HG02588 (cell line): ENCODE measurements at regions not wholly inside any gene's neighbourhood (a gene's known extent, or its start where the extent isn't known, plus 50 kb on each side); places are given as distances from the start of the nearest gene placed in this dataset.

ENCODE experiments used
- ATAC-seq: cut with Tn5 transposase; IDR thresholded peaks from one replicate; pipeline ENCODE4 v1.9.1; 2021; ENCODE audit warnings: mild to moderate bottlenecking, moderate library complexity; ENCODE audit not compliant: unreplicated experiment

GRCh38 chr2:129759472-129760010 lies 219.9 kb upstream of the RAB6C start:
- no peak for ATAC-seq

- ATAC-seq: no peak
Observed at GRCh38 chr2:129760669-129761068, 218.8 kb upstream of the RAB6C start.

- ATAC-seq: no peak
Observed at GRCh38 chr2:129761569-129762021, 217.9 kb upstream of the RAB6C start.

DNA sequence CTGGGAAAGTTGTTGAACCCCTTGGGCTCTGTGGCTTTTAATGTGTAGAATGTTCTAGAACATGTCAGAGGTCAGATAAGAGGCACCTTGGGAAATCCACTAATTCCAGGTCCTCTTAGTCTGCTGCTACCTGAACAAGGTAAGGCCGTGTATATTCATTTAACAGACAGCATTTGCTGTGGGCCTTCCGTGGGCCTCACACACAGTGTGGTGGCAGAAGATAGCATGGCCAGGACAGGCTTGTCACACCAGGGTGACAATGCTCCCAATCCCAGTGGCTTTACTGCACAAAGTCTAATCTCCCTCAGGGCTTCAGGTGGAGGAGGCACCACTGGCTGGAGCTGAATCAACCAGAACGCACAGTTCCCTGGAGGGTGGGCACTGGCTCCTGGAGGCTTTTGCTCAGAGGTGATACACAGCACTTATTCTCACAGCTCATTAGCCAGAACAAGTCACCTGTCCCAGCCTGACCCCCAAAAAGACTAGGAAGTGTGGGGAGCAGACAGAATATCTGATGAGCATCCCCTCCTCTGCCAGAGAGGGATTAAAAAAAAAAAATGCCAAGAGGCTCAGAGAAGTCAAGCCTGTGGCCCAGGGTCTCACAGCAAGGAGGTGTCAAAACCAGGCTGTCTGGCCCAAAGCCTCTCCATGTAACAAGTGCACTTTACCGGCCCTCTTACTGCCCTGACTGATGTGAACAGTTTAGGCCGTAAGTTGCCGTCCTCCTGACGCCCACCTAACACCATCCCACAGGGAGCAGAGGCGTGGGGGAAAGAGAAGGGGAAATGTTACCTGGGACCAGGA lies 216.9 kb upstream of the RAB6C start:
- no peak for ATAC-seq

DNA sequence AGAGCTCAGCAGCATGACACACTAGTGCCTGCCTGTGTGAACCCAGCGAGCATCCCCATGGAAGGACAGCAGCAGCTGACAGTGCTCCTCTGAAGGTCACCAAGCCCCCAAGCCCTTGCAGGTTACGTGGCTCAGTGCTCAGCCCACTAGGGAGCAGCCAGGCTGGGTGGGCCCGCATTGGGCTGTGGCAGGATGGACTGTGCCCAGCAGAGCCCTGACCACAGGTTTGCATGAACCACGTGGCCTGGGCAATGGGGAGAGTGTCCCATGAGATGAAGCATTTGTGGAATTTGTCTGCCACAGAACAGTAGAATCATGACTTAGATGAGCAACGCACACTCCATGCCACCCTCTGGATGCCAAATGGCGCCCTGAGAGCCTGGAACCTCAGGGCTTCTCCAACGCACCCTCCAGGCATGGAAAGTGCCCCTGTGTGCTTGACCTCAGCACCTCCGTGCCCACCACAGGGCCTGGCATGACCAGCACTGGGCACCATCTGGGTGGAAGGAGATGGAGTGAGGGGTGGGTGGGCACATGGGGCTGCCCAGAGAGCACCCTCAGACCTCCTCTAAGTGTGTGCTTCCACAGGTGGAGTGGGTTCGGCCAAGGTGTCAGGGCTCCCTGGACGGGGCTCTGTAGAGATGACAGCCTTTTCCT lies 216.1 kb upstream of the RAB6C start:
- ATAC-seq: no peak

DNA sequence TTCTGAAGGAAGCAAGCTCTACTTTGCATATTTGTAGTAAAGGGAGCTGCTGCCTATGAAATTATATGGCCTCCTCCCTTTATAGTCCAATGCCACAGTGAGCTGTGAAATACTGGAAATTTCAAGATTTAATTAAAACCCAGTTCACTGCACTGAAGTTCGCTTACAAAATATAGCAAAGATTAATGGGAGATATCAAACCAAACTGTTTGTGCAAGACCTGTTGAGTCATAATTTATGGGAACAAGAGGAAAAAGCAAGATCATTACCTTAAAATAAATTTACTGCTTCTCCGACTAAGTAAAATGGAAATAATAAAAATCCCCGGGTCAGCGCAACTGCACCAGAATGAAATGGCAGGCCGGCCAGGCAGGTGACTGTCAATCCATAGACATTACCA lies 215.5 kb upstream of the RAB6C start:
- no peak for ATAC-seq

DNA sequence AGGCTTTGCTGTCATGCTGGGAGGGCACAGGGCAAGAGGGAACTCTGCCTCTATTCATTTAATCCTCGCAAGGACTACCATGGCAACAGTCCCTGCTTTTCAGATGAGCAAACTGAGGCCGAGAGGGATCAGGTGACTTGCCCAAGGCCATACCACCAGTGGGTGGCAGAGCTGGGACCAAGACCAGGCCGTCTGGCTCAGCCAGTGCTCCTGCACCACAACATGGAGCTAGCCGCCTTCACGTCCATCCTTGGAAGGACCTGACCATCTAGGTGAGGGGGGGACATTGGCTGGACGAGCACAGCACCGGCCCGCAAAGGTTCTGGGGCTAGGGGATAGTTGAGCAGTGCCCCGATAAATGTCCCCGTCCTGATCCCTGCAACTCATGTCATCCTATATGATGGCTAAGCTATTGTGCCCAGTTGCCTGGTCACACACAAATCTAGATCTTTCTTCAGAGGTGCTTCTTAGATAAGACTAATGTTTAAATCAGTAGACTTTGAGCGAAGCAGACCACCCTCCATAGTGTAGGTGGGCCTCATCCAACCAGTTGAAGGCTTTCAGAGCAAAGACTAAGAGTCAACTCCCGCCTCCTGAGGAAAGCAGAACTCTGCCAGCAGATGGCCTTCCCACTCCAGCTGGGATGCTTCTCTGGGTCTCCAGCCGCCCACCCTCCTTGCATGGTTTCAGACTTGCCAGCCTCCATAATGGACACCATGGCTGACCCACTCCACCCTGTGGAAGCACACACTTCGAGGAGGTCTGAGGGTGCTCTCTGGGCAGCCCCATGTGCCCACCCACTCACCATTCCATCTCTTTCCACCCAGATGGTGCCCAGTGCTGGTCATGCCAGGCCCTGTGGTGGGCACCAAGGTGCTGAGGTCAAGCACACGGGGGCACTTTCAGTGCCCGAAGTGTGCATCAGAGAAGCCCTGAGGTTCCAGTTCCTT lies 214.8 kb upstream of the RAB6C start:
- ATAC-seq: no peak

DNA sequence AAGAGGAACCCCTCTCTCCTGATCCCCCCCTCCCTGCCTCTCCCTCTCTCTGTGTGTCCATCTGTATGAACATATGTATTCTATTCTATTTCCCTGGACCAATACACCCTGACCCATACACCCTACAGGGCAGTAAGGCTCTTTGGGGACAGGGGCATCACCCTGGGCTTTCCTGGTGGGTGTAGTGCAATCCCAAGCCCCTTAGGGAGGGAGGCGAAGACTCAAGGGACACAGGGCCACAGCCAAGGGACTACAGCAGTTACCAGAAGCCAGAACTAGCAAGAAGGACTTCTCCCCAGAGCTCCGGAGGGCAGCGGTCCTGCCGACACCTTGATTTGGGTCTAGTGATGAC lies 214.2 kb upstream of the RAB6C start:
- ATAC-seq: no peak

- ATAC-seq: no peak
Observed at GRCh38 chr2:129765678-129766351, 213.7 kb upstream of the RAB6C start.

DNA sequence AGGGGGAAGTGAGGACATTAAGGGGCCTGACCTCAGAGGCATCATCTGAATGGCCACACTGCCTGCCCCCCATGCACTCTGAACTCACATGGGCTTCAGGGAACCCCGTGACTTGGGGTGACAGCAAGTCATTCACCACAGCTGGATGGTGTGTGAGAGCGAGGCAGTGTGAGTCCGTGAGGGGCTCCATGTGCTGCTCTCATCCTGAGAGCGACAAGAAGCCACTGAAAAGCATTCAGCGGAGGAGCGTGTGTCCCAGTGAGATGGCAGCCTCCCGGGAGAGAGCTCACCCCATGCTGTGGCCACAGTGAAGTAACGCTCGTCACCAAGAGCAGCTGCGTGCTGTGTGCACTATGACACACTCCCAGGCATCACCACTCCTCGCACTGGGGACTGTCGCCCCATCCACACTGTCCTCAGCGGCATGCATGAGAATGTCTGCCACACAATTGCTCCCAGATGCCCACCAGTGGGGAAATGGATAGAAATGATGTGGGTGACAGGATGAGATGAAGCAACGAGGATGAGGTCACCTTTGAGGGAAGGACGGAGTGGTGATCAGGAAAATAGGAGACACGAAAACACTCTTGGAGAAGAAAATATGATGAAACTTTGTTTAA lies 213.0 kb upstream of the RAB6C start:
- no peak for ATAC-seq

- no peak for ATAC-seq
Observed at GRCh38 chr2:129767346-129768035, 212.0 kb upstream of the RAB6C start.

DNA sequence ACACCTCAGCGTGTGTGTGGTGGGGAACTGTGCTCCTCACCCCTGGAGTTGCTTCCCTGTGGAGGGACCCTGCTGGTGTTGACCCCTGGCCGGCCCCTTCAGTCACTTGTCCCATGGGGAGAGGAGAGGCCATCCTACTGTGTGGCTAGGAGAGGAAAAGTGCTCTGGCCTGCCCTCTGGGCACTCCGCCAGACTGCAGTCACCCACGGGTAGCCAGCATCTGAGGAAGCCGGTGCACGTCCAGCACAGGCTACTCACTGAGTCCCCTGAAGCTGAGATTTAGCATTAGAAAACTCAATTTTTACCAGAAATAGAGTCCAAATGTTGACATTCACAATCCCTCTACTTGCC lies 211.5 kb upstream of the RAB6C start:
- ATAC-seq: no peak

DNA sequence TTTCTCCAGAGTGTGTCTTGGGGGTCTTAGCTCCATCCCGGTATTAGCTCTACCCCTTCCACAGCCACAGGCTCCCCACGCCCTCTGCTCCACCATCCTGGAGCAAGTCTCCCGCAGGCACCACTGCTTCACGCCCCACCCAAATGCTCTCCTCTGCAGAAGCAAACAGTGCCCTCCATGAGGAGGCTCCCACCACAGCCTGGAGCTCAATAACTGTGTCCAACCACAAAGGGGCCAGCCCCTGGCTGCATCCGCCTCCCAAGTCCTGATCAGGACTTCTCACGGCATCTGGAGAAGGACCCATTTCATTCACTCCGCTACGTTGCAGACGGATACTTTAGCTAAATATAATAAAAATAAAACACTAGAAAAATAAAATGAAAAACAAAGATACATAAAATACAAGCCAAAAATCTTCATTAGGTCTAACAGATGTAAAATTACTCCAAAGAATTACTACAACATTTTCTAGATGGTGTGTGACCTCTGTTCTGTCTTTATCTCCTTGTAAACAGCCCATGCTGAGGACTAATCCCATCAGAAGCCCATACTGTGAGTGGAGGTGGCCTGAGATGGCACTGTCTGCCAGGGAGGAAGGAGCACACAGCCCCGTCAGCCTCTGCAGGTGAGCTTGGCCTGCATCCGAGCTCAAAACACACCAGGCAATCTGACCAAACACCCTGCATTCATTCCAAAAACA lies 210.8 kb upstream of the RAB6C start:
- ATAC-seq: no peak

DNA sequence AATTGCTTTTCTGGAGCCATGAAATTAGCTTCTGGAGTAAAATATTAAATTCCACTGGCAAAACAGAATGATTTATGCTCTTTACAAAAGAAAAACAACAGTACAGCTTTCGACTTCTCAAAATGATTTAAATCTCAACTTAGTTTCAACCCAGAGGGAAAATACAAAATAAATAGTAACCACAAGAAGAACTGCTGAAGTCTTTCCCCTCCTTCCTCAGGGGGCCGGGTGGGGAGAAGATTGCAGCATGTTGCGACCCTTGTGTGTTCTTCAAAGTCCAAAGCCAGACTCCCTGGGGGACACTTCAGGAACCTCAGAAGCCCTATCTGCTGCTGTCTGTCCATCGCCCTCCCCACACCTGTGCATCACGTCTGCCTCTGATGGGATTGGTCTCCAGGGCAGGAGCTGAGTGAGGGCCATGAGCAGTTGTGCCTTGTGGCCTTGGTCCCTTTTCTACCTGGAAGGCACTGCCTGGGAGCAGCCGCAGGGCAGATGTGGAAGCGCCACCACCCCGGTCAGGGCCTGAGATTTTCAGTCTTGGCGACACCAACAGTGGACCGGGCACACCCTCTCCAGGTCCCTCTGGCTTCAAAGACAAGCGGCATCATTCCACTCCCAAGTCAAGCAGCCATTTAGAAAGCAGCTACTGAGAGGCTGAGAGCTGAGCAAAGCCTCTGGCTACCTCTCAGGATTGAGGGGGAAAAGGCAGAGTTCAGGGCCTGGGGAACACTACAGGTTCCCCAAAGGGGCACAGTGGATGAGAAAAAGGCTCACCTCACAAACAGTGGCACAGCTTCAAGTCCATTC lies 210.1 kb upstream of the RAB6C start:
- ATAC-seq: no peak

- ATAC-seq: no peak
Observed at GRCh38 chr2:129771418-129772189, 207.9 kb upstream of the RAB6C start.

DNA sequence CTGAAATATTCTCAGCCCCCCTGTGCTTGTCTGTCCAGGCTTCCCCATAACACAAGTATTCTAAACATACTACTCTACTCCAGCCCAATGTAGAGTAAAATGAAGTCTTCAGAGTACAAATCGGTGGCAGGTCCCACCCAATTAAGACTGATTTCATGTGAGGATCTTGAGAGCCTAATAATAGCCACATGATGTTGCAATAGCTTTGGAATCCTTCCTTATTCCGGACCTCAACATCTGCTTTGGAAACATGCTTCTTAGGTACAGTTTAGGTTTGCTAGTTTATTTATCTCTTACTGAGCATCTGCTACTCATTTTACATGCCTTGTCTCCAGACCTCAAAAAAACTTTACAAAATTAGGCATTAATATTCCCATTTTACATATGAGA lies 207.3 kb upstream of the RAB6C start:
- no peak for ATAC-seq

DNA sequence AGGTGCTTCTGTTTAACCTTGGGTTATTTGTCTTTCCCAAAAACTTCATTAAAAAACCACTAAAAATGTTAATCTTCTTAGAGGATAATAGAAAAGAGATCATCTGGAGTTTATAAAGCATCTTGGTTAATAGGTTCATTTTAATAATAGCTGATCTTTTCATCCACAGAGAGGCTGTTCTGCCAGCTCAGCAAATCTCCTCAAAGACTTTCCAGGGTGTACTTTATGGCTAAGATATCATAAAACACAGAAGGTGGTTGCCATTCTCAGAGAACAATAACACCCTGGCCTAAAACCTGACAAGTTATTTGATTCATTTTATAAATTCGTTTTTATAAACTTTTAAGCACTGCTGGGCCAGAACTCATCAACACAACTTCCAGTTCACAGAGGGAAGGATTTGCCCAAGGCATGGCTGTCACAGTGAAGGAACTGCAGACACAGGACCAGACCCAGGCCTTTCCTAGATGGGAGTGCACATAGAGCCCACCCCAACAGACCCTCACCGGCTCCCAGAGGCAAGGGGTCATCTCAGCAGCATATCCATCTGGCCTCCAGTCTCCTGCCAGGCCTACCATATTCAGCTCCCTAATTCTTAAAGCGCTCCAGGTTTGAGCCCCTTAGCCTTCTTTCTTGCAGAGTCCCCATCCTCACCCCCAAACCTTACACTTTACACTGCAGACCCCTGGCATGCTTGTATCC lies 203.4 kb upstream of the RAB6C start:
- ATAC-seq: no peak
